SK-N-SH (cell line): ENCODE measurements at regions not wholly inside any gene's neighbourhood (a gene's known extent, or its start where the extent isn't known, plus 50 kb on each side); places are given as distances from the start of the nearest gene placed in this dataset.

Experiments
- CTCF ChIA-PET: fragments of 300-600, 350-600 bp; formaldehyde crosslinking; extraction: SDS; loops from one replicate; lab custom pipeline; 2021; lab: Yijun Ruan, JAX
- POLR2A ChIA-PET: fragments of 350-600 bp; sonication (Branson Sonifier 250); formaldehyde crosslinking; extraction: SDS; loops from one replicate; lab custom pipeline; 2020; ENCODE audit warnings: antibody characterized with exemption, inconsistent platforms; lab: Yijun Ruan, JAX
- DNase-seq: peaks from one replicate; pipeline ENCODE4 v3.0.0; 2012
- H2AFZ ChIP-seq: fragments of 200-600 bp; sonication (generic); 2 replicates; pipeline ENCODE4 v1.8.1; 2016; ENCODE audit warnings: antibody characterized with exemption, mild to moderate bottlenecking, low read depth
- H3F3A ChIP-seq: fragments of 200-600 bp; sonication (generic); replicated peaks from 2 replicates; pipeline ENCODE3; 2016; ENCODE audit warnings: antibody characterized with exemption, mild to moderate bottlenecking; ENCODE audit not compliant: insufficient read depth
- H3K27ac ChIP-seq, 2 experiments: fragments of 200-500 bp in 1 of 2; fragments of 200-600 bp in 1 of 2; sonication (Bioruptor generic) in 1 of 2; sonication (generic), shearing (Covaris generic) in 1 of 2; 2 replicates each; pipeline versions ENCODE4 v1.5.1 to v1.6.1; 2014 to 2016; ENCODE audit warnings: low read depth in 2 of 2, inconsistent platforms in 1 of 2, low read length in 1 of 2, mild to moderate bottlenecking in 1 of 2, mixed read lengths in 1 of 2
- H3K27me3 ChIP-seq: fragments of 200-600 bp; sonication (generic), shearing (Covaris generic); 2 replicates; pipeline ENCODE4 v1.6.1; 2016; ENCODE audit warnings: mixed run types; ENCODE audit not compliant: insufficient read depth
- H3K36me3 ChIP-seq, 2 experiments: fragments of 200-500 bp in 1 of 2; fragments of 200-600 bp in 1 of 2; sonication (Bioruptor generic) in 1 of 2; sonication (generic) in 1 of 2; replicated peaks in 1 of 2; 2 replicates each; pipeline versions ENCODE3 to v1.5.1; 2014 to 2016; ENCODE audit warnings: low read length in 1 of 2, mild to moderate bottlenecking in 1 of 2; ENCODE audit not compliant: insufficient read depth in 2 of 2, control insufficient read depth in 1 of 2
- H3K4me1 ChIP-seq, 2 experiments: fragments of 200-500 bp in 1 of 2; fragments of 200-600 bp in 1 of 2; sonication (Bioruptor generic) in 1 of 2; sonication (generic), shearing (Covaris generic) in 1 of 2; 2 replicates each; pipeline versions ENCODE4 v1.5.1 to v1.6.1; 2014 to 2016; ENCODE audit warnings: low read depth in 1 of 2, low read length in 1 of 2, mixed run types in 1 of 2; ENCODE audit not compliant: insufficient read depth in 2 of 2, control insufficient read depth in 1 of 2
- H3K4me2 ChIP-seq: fragments of 200-600 bp; sonication (generic), shearing (Covaris generic); 2 replicates; pipeline ENCODE4 v1.6.1; 2017; ENCODE audit warnings: mixed run types
- H3K4me3 ChIP-seq, 2 experiments: fragments of 200-500 bp in 1 of 2; fragments of 200-600 bp in 1 of 2; sonication (Bioruptor generic) in 1 of 2; sonication (generic), shearing (Covaris generic) in 1 of 2; 2 replicates each; pipeline versions ENCODE4 v1.5.1 to v1.8.1; 2014 to 2016; ENCODE audit warnings: low read depth in 2 of 2, inconsistent platforms in 1 of 2, low read length in 1 of 2, mild to moderate bottlenecking in 1 of 2, mixed read lengths in 1 of 2, moderate library complexity in 1 of 2
- H3K79me2 ChIP-seq: fragments of 200-600 bp; sonication (generic); 2 replicates; pipeline ENCODE4 v1.8.1; 2017; ENCODE audit warnings: mild to moderate bottlenecking; ENCODE audit not compliant: insufficient read depth
- H3K9ac ChIP-seq: fragments of 200-600 bp; sonication (generic); 2 replicates; pipeline ENCODE4 v1.6.1; 2017; ENCODE audit warnings: mixed run types
- H3K9me2 ChIP-seq: fragments of 200-600 bp; sonication (generic); 2 replicates; pipeline ENCODE4 v1.6.1; 2017; ENCODE audit warnings: mixed run types
- H3K9me3 ChIP-seq: fragments of 200-600 bp; sonication (generic); 2 replicates; pipeline ENCODE4 v1.6.1; 2017; ENCODE audit warnings: mixed run types, mild to moderate bottlenecking, moderate library complexity
- H4K20me1 ChIP-seq: fragments of 200-600 bp; sonication (generic); 2 replicates; pipeline ENCODE4 v1.6.1; 2017; ENCODE audit warnings: mild to moderate bottlenecking, mixed run types; ENCODE audit not compliant: insufficient read depth
- CHD2 ChIP-seq: fragments of 150-350 bp; IDR thresholded peaks from 2 replicates; pipeline ENCODE4 v1.6.1; 2018; ENCODE audit warnings: low read length; ENCODE audit not compliant: partially characterized antibody
- ELF1 ChIP-seq: IDR thresholded peaks from 2 replicates; pipeline ENCODE4 v1.4.0; 2012
- EZH2phosphoT487 ChIP-seq: fragments of 200-600 bp; sonication (generic); IDR thresholded peaks from 2 replicates; pipeline ENCODE4 v1.6.1; 2017; ENCODE audit warnings: low read depth, mixed run types, mild to moderate bottlenecking, antibody characterized with exemption, moderate library complexity, borderline replicate concordance
- FOSL2 ChIP-seq: IDR thresholded peaks from 2 replicates; pipeline ENCODE4 v1.4.0; 2012; ENCODE audit warnings: low read depth, mild to moderate bottlenecking, moderate library complexity, borderline replicate concordance
- FOXJ3 ChIP-seq: sonication (generic); formaldehyde crosslinking; IDR thresholded peaks from 2 replicates; pipeline ENCODE4 v1.5.1; 2020; ENCODE audit warnings: mild to moderate bottlenecking, missing genetic modification reagents
- FOXM1 ChIP-seq: IDR thresholded peaks from 2 replicates; pipeline ENCODE4 v1.4.0; 2012; ENCODE audit warnings: low read depth, mild to moderate bottlenecking
- MEF2A ChIP-seq: IDR thresholded peaks from 2 replicates; pipeline ENCODE4 v1.4.0; 2012; ENCODE audit warnings: low read depth, borderline replicate concordance
- MXI1 ChIP-seq: IDR thresholded peaks from 2 replicates; pipeline ENCODE4 v1.6.1; 2012; ENCODE audit warnings: mild to moderate bottlenecking, low read depth, low read length, improper control_type of control experiment
- POLR2AphosphoS5 ChIP-seq: IDR thresholded peaks from 2 replicates; pipeline ENCODE4 v1.6.1; 2012; ENCODE audit warnings: low read depth, low read length
- RAD21 ChIP-seq: IDR thresholded peaks from 2 replicates; pipeline ENCODE4 v1.6.1; 2012; ENCODE audit warnings: mild to moderate bottlenecking, low read length
- RCOR1 ChIP-seq: fragments of 150-350 bp; IDR thresholded peaks from 2 replicates; pipeline ENCODE4 v1.6.1; 2017; ENCODE audit warnings: antibody characterized with exemption, low read length
- RFX5 ChIP-seq: IDR thresholded peaks from 2 replicates; pipeline ENCODE4 v1.6.1; 2012; ENCODE audit warnings: mild to moderate bottlenecking, improper control_type of control experiment, low read length
- RXRA ChIP-seq: IDR thresholded peaks from 2 replicates; pipeline ENCODE4 v1.4.0; 2012; ENCODE audit warnings: low read depth, mild to moderate bottlenecking, borderline replicate concordance
- TCF12 ChIP-seq: IDR thresholded peaks from 2 replicates; pipeline ENCODE4 v1.4.0; 2012
- YY1 ChIP-seq: IDR thresholded peaks from 2 replicates; pipeline ENCODE4 v1.4.0; 2012; ENCODE audit warnings: low read depth, mild to moderate bottlenecking
- WGBS: methylation state at CpG from one replicate; pipeline ENCODE4 v1.1.6; 2017; ENCODE audit warnings: low lambda C conversion rate; 5-methylcytosine and 5-hydroxymethylcytosine counted together
- TF ChIP-seq, protein P1 (sequence below): fragments of 150-350 bp; IDR thresholded peaks from 2 replicates; pipeline ENCODE4 v1.6.1; 2017; ENCODE audit warnings: antibody characterized with exemption, low read length, low read depth, borderline replicate concordance
- TF ChIP-seq, protein P2 (sequence below): fragments of 200-600 bp; sonication (generic); IDR thresholded peaks from 2 replicates; pipeline ENCODE4 v1.6.1; 2017; ENCODE audit warnings: antibody characterized with exemption, mild to moderate bottlenecking, moderate library complexity
- TF ChIP-seq, protein P3 (sequence below): fragments of 150-350 bp; IDR thresholded peaks from 2 replicates; pipeline ENCODE4 v1.6.1; 2016; ENCODE audit warnings: mild to moderate bottlenecking, low read depth, low read length
- TF ChIP-seq, protein P4 (sequence below): IDR thresholded peaks from 2 replicates; pipeline ENCODE4 v1.4.0; 2012; ENCODE audit warnings: low read depth, borderline replicate concordance

DNA sequence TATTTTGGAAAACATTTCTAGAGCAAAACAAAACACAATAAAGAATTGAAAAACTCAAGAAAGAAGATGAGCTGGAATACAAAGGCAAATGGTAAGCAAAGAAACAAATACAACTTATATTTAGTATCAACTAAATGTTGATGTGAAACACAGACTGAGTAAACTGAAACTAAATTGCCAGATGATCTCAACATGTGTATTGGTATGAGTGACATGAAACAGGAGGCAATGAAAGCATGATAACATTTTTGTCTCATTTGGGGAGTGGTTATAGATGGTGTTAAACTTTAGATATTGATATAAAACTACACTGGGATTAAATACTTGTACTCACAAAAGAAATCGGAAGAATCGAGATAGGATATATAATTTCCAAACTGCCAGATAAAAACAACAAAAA is 805.6 kb upstream of the CXADR start:
- no peak overlapping the region for H3K4me3 ChIP-seq
- 66% methylated on average over 2 of the region's 2 CpGs for WGBS
- H3K4me1 ChIP-seq, result no peaks in the 10 kb centered on the region
- H3K36me3 ChIP-seq, result no peaks in the 10 kb centered on the region
- H3F3A ChIP-seq, result no peaks in the 10 kb centered on the region
- H3K27ac ChIP-seq, result no peak overlapping the region
- no peak overlapping the region for H3K4me2 ChIP-seq
- DNase-seq, result no peak
- no peak overlapping the region for H2AFZ ChIP-seq
- POLR2A ChIA-PET, result no interaction called here
- H3K9me3 ChIP-seq, result no peaks in the 10 kb centered on the region
- H3K79me2 ChIP-seq, result no peaks in the 10 kb centered on the region
- H3K9me2 ChIP-seq, result no peaks in the 10 kb centered on the region
- no peaks in the 10 kb centered on the region for H4K20me1 ChIP-seq
- no peaks in the 10 kb centered on the region for H3K27me3 ChIP-seq
- H3K9ac ChIP-seq, result no peak overlapping the region
- TF ChIP-seq, protein P1, sequence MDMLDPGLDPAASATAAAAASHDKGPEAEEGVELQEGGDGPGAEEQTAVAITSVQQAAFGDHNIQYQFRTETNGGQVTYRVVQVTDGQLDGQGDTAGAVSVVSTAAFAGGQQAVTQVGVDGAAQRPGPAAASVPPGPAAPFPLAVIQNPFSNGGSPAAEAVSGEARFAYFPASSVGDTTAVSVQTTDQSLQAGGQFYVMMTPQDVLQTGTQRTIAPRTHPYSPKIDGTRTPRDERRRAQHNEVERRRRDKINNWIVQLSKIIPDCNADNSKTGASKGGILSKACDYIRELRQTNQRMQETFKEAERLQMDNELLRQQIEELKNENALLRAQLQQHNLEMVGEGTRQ, result no peak
- TF ChIP-seq POLR2AphosphoS5, result no peak
- TF ChIP-seq RXRA, result no peak
- TF ChIP-seq, protein P2, sequence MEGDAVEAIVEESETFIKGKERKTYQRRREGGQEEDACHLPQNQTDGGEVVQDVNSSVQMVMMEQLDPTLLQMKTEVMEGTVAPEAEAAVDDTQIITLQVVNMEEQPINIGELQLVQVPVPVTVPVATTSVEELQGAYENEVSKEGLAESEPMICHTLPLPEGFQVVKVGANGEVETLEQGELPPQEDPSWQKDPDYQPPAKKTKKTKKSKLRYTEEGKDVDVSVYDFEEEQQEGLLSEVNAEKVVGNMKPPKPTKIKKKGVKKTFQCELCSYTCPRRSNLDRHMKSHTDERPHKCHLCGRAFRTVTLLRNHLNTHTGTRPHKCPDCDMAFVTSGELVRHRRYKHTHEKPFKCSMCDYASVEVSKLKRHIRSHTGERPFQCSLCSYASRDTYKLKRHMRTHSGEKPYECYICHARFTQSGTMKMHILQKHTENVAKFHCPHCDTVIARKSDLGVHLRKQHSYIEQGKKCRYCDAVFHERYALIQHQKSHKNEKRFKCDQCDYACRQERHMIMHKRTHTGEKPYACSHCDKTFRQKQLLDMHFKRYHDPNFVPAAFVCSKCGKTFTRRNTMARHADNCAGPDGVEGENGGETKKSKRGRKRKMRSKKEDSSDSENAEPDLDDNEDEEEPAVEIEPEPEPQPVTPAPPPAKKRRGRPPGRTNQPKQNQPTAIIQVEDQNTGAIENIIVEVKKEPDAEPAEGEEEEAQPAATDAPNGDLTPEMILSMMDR, result no peak
- TF ChIP-seq, protein P3, sequence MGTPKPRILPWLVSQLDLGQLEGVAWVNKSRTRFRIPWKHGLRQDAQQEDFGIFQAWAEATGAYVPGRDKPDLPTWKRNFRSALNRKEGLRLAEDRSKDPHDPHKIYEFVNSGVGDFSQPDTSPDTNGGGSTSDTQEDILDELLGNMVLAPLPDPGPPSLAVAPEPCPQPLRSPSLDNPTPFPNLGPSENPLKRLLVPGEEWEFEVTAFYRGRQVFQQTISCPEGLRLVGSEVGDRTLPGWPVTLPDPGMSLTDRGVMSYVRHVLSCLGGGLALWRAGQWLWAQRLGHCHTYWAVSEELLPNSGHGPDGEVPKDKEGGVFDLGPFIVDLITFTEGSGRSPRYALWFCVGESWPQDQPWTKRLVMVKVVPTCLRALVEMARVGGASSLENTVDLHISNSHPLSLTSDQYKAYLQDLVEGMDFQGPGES, result no peak
- TF ChIP-seq MXI1, result no peak
- TF ChIP-seq YY1, result no peak
- TF ChIP-seq, all 33 proteins: peak for 0
- CTCF ChIA-PET, result no interaction called here

DNA sequence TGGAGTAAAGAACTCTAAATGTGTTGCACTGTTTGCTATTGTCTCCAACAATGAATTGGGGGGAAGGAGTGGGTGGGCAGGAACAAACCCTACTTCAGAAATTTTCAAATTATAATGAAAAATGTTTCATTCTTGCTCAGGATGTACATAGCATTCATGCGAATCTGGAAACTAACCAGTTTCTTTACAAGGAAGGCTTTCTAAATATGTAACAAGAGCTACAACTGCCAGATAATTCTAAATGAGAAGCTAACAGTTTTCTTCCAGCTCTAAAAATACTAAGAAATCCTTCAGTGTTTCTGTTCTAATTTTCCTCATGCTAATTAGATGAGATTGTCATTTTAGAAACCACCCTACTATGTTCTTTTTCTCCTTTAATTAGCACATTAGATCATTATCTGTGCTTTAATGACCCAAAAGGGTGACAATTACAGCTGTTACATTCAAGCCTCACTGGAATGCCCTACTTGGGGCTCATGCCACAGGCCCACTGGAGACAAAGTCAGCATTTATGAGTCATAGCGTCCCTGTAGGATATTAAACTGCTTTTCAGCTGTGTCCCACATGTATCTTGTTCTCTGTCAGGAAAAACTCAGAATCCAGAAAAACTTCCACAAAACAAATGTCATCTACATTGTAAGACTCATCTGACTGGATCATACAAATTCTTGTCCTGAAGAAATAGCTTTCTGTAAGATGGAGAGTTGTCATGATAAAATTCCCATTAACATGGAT is 804.6 kb upstream of the CXADR start:
- Histone ChIP-seq H3K9ac (no peak overlapping the region), H3K79me2 (no peaks in the 10 kb centered on the region), H2AFZ (no peak overlapping the region), H3F3A (no peaks in the 10 kb centered on the region), H3K9me3 (no peaks in the 10 kb centered on the region), H3K4me3 (no peak overlapping the region), H3K36me3 (no peaks in the 10 kb centered on the region), H3K27ac (no peak overlapping the region), H3K27me3 (no peaks in the 10 kb centered on the region), H3K4me2 (no peak overlapping the region), H3K9me2 (no peaks in the 10 kb centered on the region), H3K4me1 (no peaks in the 10 kb centered on the region), H4K20me1 (no peaks in the 10 kb centered on the region)
- ChIA-PET CTCF (no interaction called here), POLR2A (no interaction called here)
- whole genome bisulfite sequencing, result 68% methylated on average over 2 of the region's 2 CpGs
- no peak for DNase-seq
- no peak for TF ChIP-seq FOSL2
- TF ChIP-seq, protein P3, result no peak
- TF ChIP-seq, protein P4, sequence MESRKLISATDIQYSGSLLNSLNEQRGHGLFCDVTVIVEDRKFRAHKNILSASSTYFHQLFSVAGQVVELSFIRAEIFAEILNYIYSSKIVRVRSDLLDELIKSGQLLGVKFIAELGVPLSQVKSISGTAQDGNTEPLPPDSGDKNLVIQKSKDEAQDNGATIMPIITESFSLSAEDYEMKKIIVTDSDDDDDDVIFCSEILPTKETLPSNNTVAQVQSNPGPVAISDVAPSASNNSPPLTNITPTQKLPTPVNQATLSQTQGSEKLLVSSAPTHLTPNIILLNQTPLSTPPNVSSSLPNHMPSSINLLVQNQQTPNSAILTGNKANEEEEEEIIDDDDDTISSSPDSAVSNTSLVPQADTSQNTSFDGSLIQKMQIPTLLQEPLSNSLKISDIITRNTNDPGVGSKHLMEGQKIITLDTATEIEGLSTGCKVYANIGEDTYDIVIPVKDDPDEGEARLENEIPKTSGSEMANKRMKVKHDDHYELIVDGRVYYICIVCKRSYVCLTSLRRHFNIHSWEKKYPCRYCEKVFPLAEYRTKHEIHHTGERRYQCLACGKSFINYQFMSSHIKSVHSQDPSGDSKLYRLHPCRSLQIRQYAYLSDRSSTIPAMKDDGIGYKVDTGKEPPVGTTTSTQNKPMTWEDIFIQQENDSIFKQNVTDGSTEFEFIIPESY, result no peak
- no peak for TF ChIP-seq RXRA
- TF ChIP-seq FOXM1, result no peak
- TF ChIP-seq CHD2, result no peak
- no peak for TF ChIP-seq RFX5
- no peak for TF ChIP-seq ELF1
- no peak for TF ChIP-seq FOXJ3 (CRISPR knock-in tag)
- no peak for TF ChIP-seq POLR2AphosphoS5
- TF ChIP-seq MEF2A, result no peak
- no peak for TF ChIP-seq TCF12
- TF ChIP-seq RCOR1, result no peak
- TF ChIP-seq EZH2phosphoT487, result no peak
- TF ChIP-seq RAD21, result no peak
